ENCODE measurements at regions not wholly inside any gene's neighbourhood (a gene's known extent, or its start where the extent isn't known, plus 50 kb on each side); places are given as distances from the start of the nearest gene placed in this dataset.

- DNase-seq (ENCODE audit: extremely low read depth in 1 of 4, low spot score in 3 of 4): no peak
- ChIA-PET POLR2A (no interaction called here), CTCF (ENCODE audit: low intra/inter-chr PET ratio) (no interaction called here)
- no peak for ATAC-seq
- WGBS (ENCODE audit: insufficient coverage, low coverage, missing lambda C conversion rate): 0% methylated on average over 2 of the region's 3 CpGs
- in situ Hi-C loops (cut with MboI) (no loop called here), intact Hi-C loops (cut with micrococcal nuclease) (no loop called here)
- no TSS peak for BruUV-seq (replicated peaks)
- Histone ChIP-seq H4K20me1 (replicated peaks; ENCODE audit: control insufficient read depth, insufficient read depth, low read length) (no peaks in the 10 kb centered on the region), H2AFZ (ENCODE audit: low read depth, low read length) (no peak overlapping the region), H3K27ac (ENCODE audit: extremely low read depth, low read depth, low read length) (no peak overlapping the region), H3K27me3 (ENCODE audit: control insufficient read depth in 2 of 2, insufficient read depth in 2 of 2, low read length in 2 of 2) (no peaks in the 10 kb centered on the region), H3K4me3 (no peak overlapping the region), H3K9me1 (ENCODE audit: control insufficient read depth, insufficient read depth, low read length) (no peaks in the 10 kb centered on the region), H3K4me2 (ENCODE audit: insufficient read depth, low read length) (no peak overlapping the region), H3K9ac (ENCODE audit: insufficient read depth in 1 of 2, low read depth in 2 of 2, low read length in 2 of 2) (no peak overlapping the region), H3K36me3 (ENCODE audit: control insufficient read depth, insufficient read depth, low read length) (no peaks in the 10 kb centered on the region), H3K9me3 (replicated peaks; ENCODE audit: control insufficient read depth, insufficient read depth, low read depth, low read length) (no peaks in the 10 kb centered on the region), H3K4me1 (replicated peaks in 1 of 2; ENCODE audit: control insufficient read depth in 2 of 2, insufficient read depth in 2 of 2, low read length in 2 of 2) (no peaks in the 10 kb centered on the region), H3K79me2 (ENCODE audit: control insufficient read depth, insufficient read depth, low read length) (no peaks in the 10 kb centered on the region)
- no peak for FAIRE-seq
- TF ChIP-seq MNT (conservative IDR thresholded peaks at IDR 0.05) (no peak), POU5F1 (IDR thresholded peaks at IDR 0.05; ENCODE audit: borderline replicate concordance, low read depth, low read length, partially characterized antibody) (no peak), MAX (CRISPR knock-in tag; IDR thresholded peaks at IDR 0.05) (no peak), TAL1 (IDR thresholded peaks at IDR 0.05) (no peak), KLF1 (tag; IDR thresholded peaks at IDR 0.05) (no peak), RBM22 (IDR thresholded peaks at IDR 0.05; ENCODE audit: low read depth, low read length, poor library complexity, severe bottlenecking) (no peak)
- TF ChIP-seq, protein P1, sequence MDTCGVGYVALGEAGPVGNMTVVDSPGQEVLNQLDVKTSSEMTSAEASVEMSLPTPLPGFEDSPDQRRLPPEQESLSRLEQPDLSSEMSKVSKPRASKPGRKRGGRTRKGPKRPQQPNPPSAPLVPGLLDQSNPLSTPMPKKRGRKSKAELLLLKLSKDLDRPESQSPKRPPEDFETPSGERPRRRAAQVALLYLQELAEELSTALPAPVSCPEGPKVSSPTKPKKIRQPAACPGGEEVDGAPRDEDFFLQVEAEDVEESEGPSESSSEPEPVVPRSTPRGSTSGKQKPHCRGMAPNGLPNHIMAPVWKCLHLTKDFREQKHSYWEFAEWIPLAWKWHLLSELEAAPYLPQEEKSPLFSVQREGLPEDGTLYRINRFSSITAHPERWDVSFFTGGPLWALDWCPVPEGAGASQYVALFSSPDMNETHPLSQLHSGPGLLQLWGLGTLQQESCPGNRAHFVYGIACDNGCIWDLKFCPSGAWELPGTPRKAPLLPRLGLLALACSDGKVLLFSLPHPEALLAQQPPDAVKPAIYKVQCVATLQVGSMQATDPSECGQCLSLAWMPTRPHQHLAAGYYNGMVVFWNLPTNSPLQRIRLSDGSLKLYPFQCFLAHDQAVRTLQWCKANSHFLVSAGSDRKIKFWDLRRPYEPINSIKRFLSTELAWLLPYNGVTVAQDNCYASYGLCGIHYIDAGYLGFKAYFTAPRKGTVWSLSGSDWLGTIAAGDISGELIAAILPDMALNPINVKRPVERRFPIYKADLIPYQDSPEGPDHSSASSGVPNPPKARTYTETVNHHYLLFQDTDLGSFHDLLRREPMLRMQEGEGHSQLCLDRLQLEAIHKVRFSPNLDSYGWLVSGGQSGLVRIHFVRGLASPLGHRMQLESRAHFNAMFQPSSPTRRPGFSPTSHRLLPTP (IDR thresholded peaks at IDR 0.05; ENCODE audit: borderline replicate concordance, extremely low read depth, insufficient read length): no peak
Observed at GRCh38 chr3:87161851-87162250, 65.3 kb upstream of the CHMP2B start.

Measured in K562 (cell line).